Astrocyte of the cerebellum (primary cell): ENCODE measurements at regions not wholly inside any gene's neighbourhood (a gene's known extent, or its start where the extent isn't known, plus 50 kb on each side); places are given as distances from the start of the nearest gene placed in this dataset.

ENCODE experiments used
- DNase-seq: peaks from one replicate; pipeline ENCODE4 v3.0.0-alpha.2; 2011; ENCODE audit warnings: low read depth
- H3K4me3 ChIP-seq: 2 replicates; pipeline ENCODE4 v1.5.1; 2011; ENCODE audit warnings: mild to moderate bottlenecking, low read depth, low read length, moderate library complexity
- CTCF ChIP-seq: IDR thresholded peaks from 2 replicates; pipeline ENCODE4 v1.5.1; 2012; ENCODE audit warnings: low read length, low read depth, moderate library complexity, mild to moderate bottlenecking; ENCODE audit errors: missing control alignments
- in situ Hi-C: cut with HindIII; loops from 2 replicates; pipeline ENCODE4 v1.10.0; 2017; ENCODE audit warnings: low sequenced_read_pairs

- in situ Hi-C loops = no loop called here
- DNase-seq = no peak
- no peak overlapping the region for H3K4me3 ChIP-seq
- TF ChIP-seq CTCF = no peak
Observed at GRCh38 chr4:95676190-95676589, 127.4 kb upstream of the UNC5C start.

- in situ Hi-C loops = no loop called here
- no peak for DNase-seq
- no peak overlapping the region for H3K4me3 ChIP-seq
- TF ChIP-seq CTCF = no peak
Observed at GRCh38 chr4:95675623-95676022, 126.8 kb upstream of the UNC5C start.

- TF ChIP-seq CTCF = no peak
- no peak for DNase-seq
- in situ Hi-C loops = no loop called here
- no peak overlapping the region for H3K4me3 ChIP-seq
Observed at GRCh38 chr4:95674521-95674981, 125.8 kb upstream of the UNC5C start.

DNA sequence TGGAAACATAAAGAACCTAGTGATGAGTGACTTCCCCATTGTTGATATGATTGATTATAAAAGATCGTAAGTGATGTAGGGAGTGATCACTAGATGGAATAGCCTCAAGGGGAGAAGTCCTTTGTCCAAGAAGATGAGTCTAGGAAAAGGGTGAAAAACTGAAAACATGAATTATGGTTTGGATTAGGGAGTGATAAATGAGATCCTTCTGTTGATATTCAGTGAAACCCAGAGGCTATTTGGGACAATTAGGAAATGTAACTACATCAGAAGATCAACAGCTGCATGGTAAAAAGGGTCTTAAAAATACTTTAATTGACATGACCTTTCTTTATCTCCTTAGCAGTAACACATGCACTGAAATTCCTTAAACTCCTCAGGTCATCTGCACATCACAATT lies 124.0 kb upstream of the UNC5C start:
- no peak overlapping the region for H3K4me3 ChIP-seq
- DNase-seq = no peak
- TF ChIP-seq CTCF = no peak
- in situ Hi-C loops = no loop called here

- in situ Hi-C loops = no loop called here
- no peak for TF ChIP-seq CTCF
- DNase-seq = no peak
Observed at GRCh38 chr4:95660719-95661118, 111.9 kb upstream of the UNC5C start.

DNA sequence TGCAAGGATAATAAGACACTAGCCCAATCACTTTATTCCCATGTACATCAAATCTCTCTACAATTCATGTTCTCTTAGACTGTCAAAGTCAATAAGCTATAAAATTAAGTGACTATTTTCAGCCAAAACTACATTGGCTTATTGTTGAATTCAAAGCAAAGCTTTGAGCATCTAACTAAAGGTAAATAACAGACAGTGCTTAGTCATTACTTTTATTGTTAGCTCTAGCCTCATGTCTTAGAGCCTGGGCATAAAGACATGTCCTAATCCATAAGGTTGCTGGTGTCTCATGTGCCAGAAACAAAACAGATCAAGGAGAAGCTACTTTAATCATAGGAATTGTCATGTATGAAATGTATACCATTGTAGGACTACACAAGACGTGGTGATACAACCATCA lies 103.1 kb upstream of the UNC5C start:
- in situ Hi-C loops = no loop called here
- no peak for DNase-seq
- no peak for TF ChIP-seq CTCF
- H3K4me3 ChIP-seq = no peak overlapping the region

More at GRCh38 chr4:95660719-95661118, 111.9 kb upstream of the UNC5C start:
- H3K4me3 ChIP-seq = no peak overlapping the region

- in situ Hi-C loops = no loop called here
- TF ChIP-seq CTCF = no peak
- H3K4me3 ChIP-seq = no peak overlapping the region
- DNase-seq = no peak
Observed at GRCh38 chr4:95644417-95644816, 95.6 kb upstream of the UNC5C start.
